B cell (primary cell): ENCODE measurements at regions not wholly inside any gene's neighbourhood (a gene's known extent, or its start where the extent isn't known, plus 50 kb on each side); places are given as distances from the start of the nearest gene placed in this dataset.

ENCODE experiments used
- ATAC-seq: fragments of 200-7000 bp; cut with Tn5 transposase; one replicate; pipeline ENCODE4 v1.10.0; 2021; ENCODE audit warnings: low read depth, mild to moderate bottlenecking, moderate number of reproducible peaks, moderate library complexity
- CTCF ChIA-PET: fragments of 350-600 bp; sonication (Branson Sonifier 250); formaldehyde crosslinking; loops from one replicate; lab custom pipeline; 2021; ENCODE audit warnings: antibody characterized with exemption, inconsistent platforms; lab: Charles Lee
- POLR2A ChIA-PET: fragments of 350-600 bp; sonication (Branson Sonifier 250); formaldehyde crosslinking; loops from one replicate; lab custom pipeline; 2021; ENCODE audit warnings: antibody characterized with exemption; lab: Charles Lee
- DNase-seq: peaks from one replicate; pipeline ENCODE4 v3.0.0; 2013
- H2AFZ ChIP-seq: 2 replicates; pipeline ENCODE4 v1.6.1; 2012; ENCODE audit warnings: mild to moderate bottlenecking, low read depth, low read length; ENCODE audit not compliant: insufficient read depth, poor library complexity, severe bottlenecking
- H3K27ac ChIP-seq, 2 donors: 1 replicate in 1 of 2; 2 replicates in 1 of 2; pipeline ENCODE4 v1.5.1; 2012 to 2013; ENCODE audit warnings: low read length in 2 of 2, mild to moderate bottlenecking in 2 of 2, moderate library complexity in 1 of 2
- H3K27me3 ChIP-seq, 4 experiments: fragments of 200-600 bp in 1 of 4; sonication (generic) in 1 of 4; replicated peaks in 1 of 4; 1 replicate in 2 of 4; 2 replicates in 2 of 4; pipeline versions ENCODE4 v1.6.1 to v1.7.0; 2013 to 2016; ENCODE audit warnings: low read length in 3 of 4, mild to moderate bottlenecking in 2 of 4, mixed read lengths in 1 of 4, moderate library complexity in 1 of 4; ENCODE audit not compliant: insufficient read depth in 4 of 4, control insufficient read depth in 3 of 4; ENCODE audit errors: control extremely low read depth in 1 of 4
- H3K36me3 ChIP-seq, 2 experiments: replicated peaks in 1 of 2; 1 replicate in 1 of 2; 2 replicates in 1 of 2; pipeline versions ENCODE4 v1.6.1 to v1.7.1; 2013; ENCODE audit warnings: low read length in 1 of 2; ENCODE audit not compliant: insufficient read depth in 2 of 2, control insufficient read depth in 1 of 2; ENCODE audit errors: control extremely low read depth in 1 of 2, extremely low read depth in 1 of 2
- H3K4me1 ChIP-seq, 2 donors: fragments of 200-600 bp in 1 of 2; sonication (generic) in 1 of 2; 1 replicate in 1 of 2; 2 replicates in 1 of 2; pipeline versions ENCODE4 v1.5.1 to v1.6.1; 2013 to 2017; ENCODE audit warnings: low read length in 2 of 2; ENCODE audit not compliant: control insufficient read depth in 2 of 2, insufficient read depth in 2 of 2
- H3K4me2 ChIP-seq: replicated peaks from 2 replicates; pipeline ENCODE3; 2012; ENCODE audit warnings: mild to moderate bottlenecking, low read depth, low read length; ENCODE audit not compliant: poor library complexity, severe bottlenecking
- H3K4me3 ChIP-seq, 5 experiments: fragments of 200-600 bp in 1 of 5; sonication (generic) in 1 of 5; 1 replicate in 3 of 5; 2 replicates in 2 of 5; pipeline versions ENCODE4 v1.5.1 to v1.7.0; 2011 to 2016; ENCODE audit warnings: low read length in 4 of 5, mild to moderate bottlenecking in 4 of 5, low read depth in 2 of 5, control low read depth in 1 of 5, moderate library complexity in 1 of 5; ENCODE audit not compliant: insufficient read depth in 1 of 5; ENCODE audit errors: control extremely low read depth in 1 of 5, extremely low read depth in 1 of 5
- H3K79me2 ChIP-seq: fragments of 200-600 bp; sonication (generic); one replicate; pipeline ENCODE4 v1.6.0; 2016; ENCODE audit warnings: low read length; ENCODE audit not compliant: control insufficient read depth, insufficient read depth
- H3K9ac ChIP-seq: fragments of 200-600 bp; sonication (generic); 2 replicates; pipeline ENCODE4 v1.6.1; 2017; ENCODE audit warnings: mild to moderate bottlenecking, low read length, moderate library complexity
- H3K9me3 ChIP-seq, 3 donors: one replicate each; pipeline versions ENCODE4 v1.6.1 to v1.7.1; 2013; ENCODE audit warnings: low read length in 2 of 3; ENCODE audit not compliant: control insufficient read depth in 2 of 3, insufficient read depth in 1 of 3; ENCODE audit errors: control extremely low read depth in 1 of 3
- H4K20me1 ChIP-seq: 2 replicates; pipeline ENCODE4 v1.6.0; 2012; ENCODE audit warnings: mild to moderate bottlenecking, low read length; ENCODE audit not compliant: insufficient read depth, control insufficient read depth, poor library complexity, severe bottlenecking
- H3K27ac Mint-ChIP-seq: one replicate; pipeline ENCODE4 v1.8.0; 2021; ENCODE audit warnings: mixed read lengths
- H3K27me3 Mint-ChIP-seq: one replicate; pipeline ENCODE4 v1.8.0; 2021; ENCODE audit warnings: mixed read lengths
- H3K4me1 Mint-ChIP-seq: one replicate; pipeline ENCODE4 v1.8.0; 2021; ENCODE audit warnings: mixed read lengths
- H3K4me3 Mint-ChIP-seq: one replicate; pipeline ENCODE4 v1.8.0; 2021; ENCODE audit warnings: mixed read lengths
- H3K9me3 Mint-ChIP-seq: one replicate; pipeline ENCODE4 v1.8.0; 2022; ENCODE audit warnings: mixed read lengths; ENCODE audit not compliant: insufficient read depth
- EZH2 ChIP-seq: IDR thresholded peaks from 2 replicates; pipeline ENCODE4 v1.6.1; 2012; ENCODE audit warnings: borderline replicate concordance, low read depth, mild to moderate bottlenecking, moderate library complexity, low read length; ENCODE audit not compliant: insufficient read depth, poor library complexity, severe bottlenecking
- WGBS: methylation state at CpG from one replicate; pipeline ENCODE4 v1.1.5; 2013; ENCODE audit warnings: missing lambda C conversion rate; ENCODE audit not compliant: insufficient coverage; 5-methylcytosine and 5-hydroxymethylcytosine counted together
- intact Hi-C: fragments of 100-400 bp; cut with micrococcal nuclease; formaldehyde crosslinking; loops from one replicate; pipeline ENCODE4 v1.10.0; 2022
- TF ChIP-seq, protein P1 (sequence below): fragments of 200-600 bp; IDR thresholded peaks from one replicate; pipeline ENCODE4 v1.8.0; 2022; ENCODE audit warnings: antibody characterized with exemption, mild to moderate bottlenecking

DNA sequence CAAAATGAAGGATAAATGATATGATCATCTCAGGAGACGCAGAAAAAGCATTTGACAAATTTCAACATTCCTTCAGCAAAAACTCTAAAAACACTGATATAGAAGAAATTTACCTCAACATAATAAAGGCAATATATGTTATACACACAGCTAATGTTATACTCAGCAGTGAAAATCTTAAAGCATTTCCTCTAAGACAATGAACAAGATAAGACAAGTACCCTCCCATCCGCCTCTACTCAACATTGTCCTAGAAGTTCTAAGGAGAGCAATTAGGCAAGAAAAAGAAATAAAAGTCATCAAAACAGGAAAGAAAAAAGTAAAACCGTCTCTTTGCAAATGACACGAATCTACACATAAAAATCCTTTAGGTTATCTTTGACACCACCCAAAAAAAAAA, 1432.8 kb downstream of the CDH11 start:
- ATAC-seq (no peak), DNase-seq (no peak)
- H3K36me3 ChIP-seq = no peaks in the 10 kb centered on the region
- H3K4me3 Mint-ChIP-seq = no peak overlapping the region
- no peaks in the 10 kb centered on the region for H3K79me2 ChIP-seq
- H3K4me2 ChIP-seq = no peak overlapping the region
- no peaks in the 10 kb centered on the region for H4K20me1 ChIP-seq
- no peak for TF ChIP-seq EZH2
- TF ChIP-seq, protein P1, sequence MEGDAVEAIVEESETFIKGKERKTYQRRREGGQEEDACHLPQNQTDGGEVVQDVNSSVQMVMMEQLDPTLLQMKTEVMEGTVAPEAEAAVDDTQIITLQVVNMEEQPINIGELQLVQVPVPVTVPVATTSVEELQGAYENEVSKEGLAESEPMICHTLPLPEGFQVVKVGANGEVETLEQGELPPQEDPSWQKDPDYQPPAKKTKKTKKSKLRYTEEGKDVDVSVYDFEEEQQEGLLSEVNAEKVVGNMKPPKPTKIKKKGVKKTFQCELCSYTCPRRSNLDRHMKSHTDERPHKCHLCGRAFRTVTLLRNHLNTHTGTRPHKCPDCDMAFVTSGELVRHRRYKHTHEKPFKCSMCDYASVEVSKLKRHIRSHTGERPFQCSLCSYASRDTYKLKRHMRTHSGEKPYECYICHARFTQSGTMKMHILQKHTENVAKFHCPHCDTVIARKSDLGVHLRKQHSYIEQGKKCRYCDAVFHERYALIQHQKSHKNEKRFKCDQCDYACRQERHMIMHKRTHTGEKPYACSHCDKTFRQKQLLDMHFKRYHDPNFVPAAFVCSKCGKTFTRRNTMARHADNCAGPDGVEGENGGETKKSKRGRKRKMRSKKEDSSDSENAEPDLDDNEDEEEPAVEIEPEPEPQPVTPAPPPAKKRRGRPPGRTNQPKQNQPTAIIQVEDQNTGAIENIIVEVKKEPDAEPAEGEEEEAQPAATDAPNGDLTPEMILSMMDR = no peak
- peaks cover 8% of the 10 kb centered on the region for H3K9me3 Mint-ChIP-seq
- H3K27me3 ChIP-seq = no peaks in the 10 kb centered on the region
- H3K4me1 Mint-ChIP-seq = no peaks in the 10 kb centered on the region
- H3K9me3 ChIP-seq = peaks cover 0 to 10% (median 0%) of the 10 kb centered on the region in 3 donors
- intact Hi-C loops = no loop called here
- WGBS = no CpG with 5 or more reads among the region's 4 CpGs
- H3K4me1 ChIP-seq = no peaks in the 10 kb centered on the region
- no peak overlapping the region for H3K9ac ChIP-seq
- no peak overlapping the region for H3K27ac ChIP-seq
- no peak overlapping the region for H3K27ac Mint-ChIP-seq
- ChIA-PET POLR2A (no interaction called here), CTCF (no interaction called here)
- H3K4me3 ChIP-seq = no peak overlapping the region
- H3K27me3 Mint-ChIP-seq = no peaks in the 10 kb centered on the region
- H2AFZ ChIP-seq = no peak overlapping the region

DNA sequence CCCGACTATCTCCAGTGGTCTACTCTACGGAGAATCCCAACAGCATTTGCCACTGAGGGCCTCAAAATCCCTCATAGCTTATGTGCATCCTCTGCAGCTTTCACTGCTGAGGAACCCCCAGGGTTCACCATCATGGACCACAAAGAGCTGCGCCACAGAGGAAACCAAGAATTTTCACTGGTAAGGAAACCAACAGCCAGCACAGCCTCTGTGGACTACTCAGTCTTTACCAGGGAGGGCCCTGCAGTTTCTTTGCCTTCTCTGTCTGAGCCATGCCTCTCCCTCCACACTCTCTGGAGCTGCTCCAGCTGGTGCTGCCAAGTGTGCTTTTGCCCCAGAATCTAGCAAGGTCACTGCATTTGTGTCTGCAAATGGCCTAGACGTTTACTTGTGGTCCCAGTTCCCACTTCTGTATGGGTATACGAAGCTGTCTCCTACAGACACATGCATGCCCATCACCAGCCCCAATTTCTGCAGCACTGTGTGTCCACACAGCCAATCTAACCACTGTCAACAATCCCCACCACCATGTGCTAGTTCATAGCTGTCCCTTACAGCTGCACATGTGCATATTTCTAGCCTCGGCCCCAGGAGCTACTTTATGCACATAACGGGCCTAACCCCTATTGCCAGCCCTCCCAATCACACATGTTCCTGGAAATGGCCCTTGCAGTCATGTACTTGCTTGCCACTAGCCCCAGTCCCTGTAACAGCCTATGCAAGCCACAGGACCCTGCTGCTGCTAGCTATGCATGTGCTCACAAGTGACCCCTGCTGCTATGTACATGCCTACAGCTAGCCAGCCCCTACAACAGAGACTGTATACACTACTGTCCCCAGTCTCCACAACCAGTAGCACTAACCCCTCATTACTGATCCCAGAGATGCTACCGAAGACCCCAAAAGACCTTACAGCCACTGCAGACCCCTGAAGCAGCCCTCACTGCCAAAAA, 1437.4 kb downstream of the CDH11 start:
- Histone ChIP-seq H4K20me1 (no peaks in the 10 kb centered on the region), H3K4me3 (no peak overlapping the region), H3K36me3 (no peaks in the 10 kb centered on the region), H3K27ac (no peak overlapping the region), H3K27me3 (no peaks in the 10 kb centered on the region), H3K4me2 (no peak overlapping the region), H3K9ac (no peak overlapping the region), H3K9me3 (peaks cover 0 to 14% (median 0%) of the 10 kb centered on the region in 3 donors), H3K4me1 (no peaks in the 10 kb centered on the region), H3K79me2 (no peaks in the 10 kb centered on the region), H2AFZ (no peak overlapping the region)
- no peak overlapping the region for H3K4me3 Mint-ChIP-seq
- H3K4me1 Mint-ChIP-seq = no peaks in the 10 kb centered on the region
- DNase-seq (no peak), ATAC-seq (no peak)
- 76% methylated on average over 8 of the region's 8 CpGs for whole genome bisulfite sequencing
- intact Hi-C loops = no loop called here
- POLR2A ChIA-PET = no interaction called here
- no peak overlapping the region for H3K27ac Mint-ChIP-seq
- peaks cover 6% of the 10 kb centered on the region for H3K9me3 Mint-ChIP-seq
- no peak for TF ChIP-seq EZH2
- TF ChIP-seq, protein P1 = no peak
- CTCF ChIA-PET = no interaction called here
- no peaks in the 10 kb centered on the region for H3K27me3 Mint-ChIP-seq
